ENCODE measurements at regions not wholly inside any gene's neighbourhood (a gene's known extent, or its start where the extent isn't known, plus 50 kb on each side); places are given as distances from the start of the nearest gene placed in this dataset.

DNA sequence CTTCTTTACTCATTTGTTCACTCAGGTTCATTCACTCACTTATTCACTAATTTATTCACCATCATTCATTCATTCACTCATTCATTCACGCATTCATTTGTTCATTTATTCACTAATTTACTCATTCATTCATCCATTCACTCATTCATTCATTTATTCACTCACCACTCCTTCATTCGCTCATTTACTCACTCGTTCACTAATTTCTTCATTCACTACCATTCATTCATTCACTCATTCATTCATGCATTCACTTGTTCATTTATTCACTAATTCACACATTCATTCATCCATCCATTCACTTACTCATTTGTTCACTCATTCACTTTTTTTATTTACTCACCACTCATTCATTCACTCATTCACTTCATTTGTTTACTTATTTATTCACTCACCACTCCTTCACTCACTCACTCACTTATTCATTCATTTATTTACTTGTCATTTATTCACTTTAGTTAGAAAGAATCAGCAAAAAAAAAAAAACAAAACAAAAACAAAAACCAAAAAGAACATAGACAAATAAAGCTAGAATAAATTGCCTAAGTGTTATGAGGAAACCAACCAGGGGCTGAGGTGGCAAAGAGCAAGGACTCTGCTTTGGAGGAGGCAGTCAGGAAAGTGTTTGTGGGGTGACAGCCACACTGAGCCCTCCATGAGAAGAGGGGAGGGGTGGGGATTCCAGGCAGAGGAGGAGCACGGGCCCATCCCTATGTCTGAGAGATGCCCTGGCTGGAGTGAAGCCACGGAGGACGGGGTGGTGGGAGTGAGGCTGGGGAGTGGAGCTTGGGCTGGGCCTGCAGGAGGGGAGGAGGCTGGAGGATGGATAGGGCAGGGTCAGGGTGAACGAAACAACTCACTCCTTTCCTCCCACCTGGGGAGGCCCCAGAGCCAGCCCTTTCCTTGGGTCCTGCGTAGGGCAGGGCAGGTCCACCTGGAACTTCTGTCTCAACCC is 129.2 kb upstream of the WNT4 start:
- intact Hi-C loops (cut with micrococcal nuclease; ENCODE audit: unreplicated experiment), result loop anchor here (10.0 kb wide), 1 partner anchor 47 kb away; no protein-coding TSS in a partner anchor
- peaks cover 3% of the 10 kb centered on the region for H3K9me3 Mint-ChIP-seq (ENCODE audit: low read depth, unreplicated experiment)
- peaks cover 15% of the 10 kb centered on the region for H3K27me3 Mint-ChIP-seq (ENCODE audit: unreplicated experiment)
- BruUV-seq (replicated peaks), result no TSS peak
- TF ChIP-seq, protein P1, sequence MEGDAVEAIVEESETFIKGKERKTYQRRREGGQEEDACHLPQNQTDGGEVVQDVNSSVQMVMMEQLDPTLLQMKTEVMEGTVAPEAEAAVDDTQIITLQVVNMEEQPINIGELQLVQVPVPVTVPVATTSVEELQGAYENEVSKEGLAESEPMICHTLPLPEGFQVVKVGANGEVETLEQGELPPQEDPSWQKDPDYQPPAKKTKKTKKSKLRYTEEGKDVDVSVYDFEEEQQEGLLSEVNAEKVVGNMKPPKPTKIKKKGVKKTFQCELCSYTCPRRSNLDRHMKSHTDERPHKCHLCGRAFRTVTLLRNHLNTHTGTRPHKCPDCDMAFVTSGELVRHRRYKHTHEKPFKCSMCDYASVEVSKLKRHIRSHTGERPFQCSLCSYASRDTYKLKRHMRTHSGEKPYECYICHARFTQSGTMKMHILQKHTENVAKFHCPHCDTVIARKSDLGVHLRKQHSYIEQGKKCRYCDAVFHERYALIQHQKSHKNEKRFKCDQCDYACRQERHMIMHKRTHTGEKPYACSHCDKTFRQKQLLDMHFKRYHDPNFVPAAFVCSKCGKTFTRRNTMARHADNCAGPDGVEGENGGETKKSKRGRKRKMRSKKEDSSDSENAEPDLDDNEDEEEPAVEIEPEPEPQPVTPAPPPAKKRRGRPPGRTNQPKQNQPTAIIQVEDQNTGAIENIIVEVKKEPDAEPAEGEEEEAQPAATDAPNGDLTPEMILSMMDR (IDR thresholded peaks at IDR 0.05; ENCODE audit: unreplicated experiment), result no peak
- no peak for DNase-seq
- H3K27ac Mint-ChIP-seq (ENCODE audit: unreplicated experiment), result no peak overlapping the region
- H3K4me3 Mint-ChIP-seq (ENCODE audit: low read depth, unreplicated experiment), result no peak overlapping the region
- H3K36me3 Mint-ChIP-seq (ENCODE audit: insufficient read depth, unreplicated experiment), result no peaks in the 10 kb centered on the region
- peaks cover 13% of the 10 kb centered on the region for H3K4me1 Mint-ChIP-seq (ENCODE audit: low read depth, unreplicated experiment)
- CTCF ChIA-PET, result interaction anchor here (0.6 kb wide), 1 partner anchor 558 kb away, joined by 3 read pairs; no protein-coding TSS in a partner anchor

DNA sequence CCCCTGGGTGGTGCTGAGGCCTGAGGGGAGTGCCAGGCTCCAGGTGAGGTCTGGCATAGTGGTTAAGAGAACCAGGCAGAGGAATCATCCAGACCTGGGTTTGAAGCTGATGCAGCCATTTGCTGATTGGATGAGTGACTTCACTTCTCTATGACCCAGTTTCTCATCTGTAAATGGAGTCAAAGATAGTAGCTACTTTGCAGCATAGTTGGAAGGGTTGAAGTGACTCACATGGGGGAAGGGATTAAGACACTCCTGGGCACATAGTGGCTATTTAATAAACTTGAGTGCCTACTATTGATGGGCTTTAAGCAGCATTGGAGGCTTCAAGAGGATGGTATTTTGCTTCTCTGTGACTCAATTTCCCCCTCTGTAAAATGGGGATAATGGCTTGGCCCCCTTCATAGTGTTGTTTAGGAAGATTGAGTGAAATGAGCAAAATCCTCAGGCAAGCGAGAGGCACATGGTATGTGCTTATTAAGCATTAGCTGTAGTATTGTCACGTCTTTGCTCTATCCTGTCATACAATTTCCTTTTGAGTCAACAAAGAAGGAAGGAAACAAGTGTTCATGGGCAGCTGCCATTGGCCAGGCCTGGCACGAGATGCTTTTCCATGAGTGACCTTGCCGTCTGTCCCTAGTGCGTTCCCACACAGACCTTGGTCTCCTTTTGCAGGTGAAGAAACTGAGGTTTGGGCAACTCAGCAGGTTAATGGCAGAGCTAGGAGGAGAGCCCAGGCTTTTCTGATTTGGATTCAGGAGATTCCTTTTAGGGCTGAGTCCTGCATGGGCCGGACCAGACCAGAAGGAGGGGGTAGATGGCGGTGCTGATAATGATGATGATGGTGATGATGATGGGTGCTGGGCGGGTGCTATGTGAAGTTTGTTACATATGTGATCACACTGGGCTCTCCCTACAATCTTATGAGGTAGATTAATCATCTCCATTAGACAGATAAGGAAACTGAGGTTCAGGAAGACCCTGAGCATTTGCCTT is 131.1 kb upstream of the WNT4 start:
- no TSS peak for BruUV-seq (replicated peaks)
- CTCF ChIA-PET, result no interaction called here
- intact Hi-C loops (cut with micrococcal nuclease; ENCODE audit: unreplicated experiment), result loop anchor here (10.0 kb wide), 1 partner anchor 49 kb away; no protein-coding TSS in a partner anchor
- no peak overlapping the region for H3K27ac Mint-ChIP-seq (ENCODE audit: unreplicated experiment)
- no peak overlapping the region for H3K4me3 Mint-ChIP-seq (ENCODE audit: low read depth, unreplicated experiment)
- peaks cover 3% of the 10 kb centered on the region for H3K9me3 Mint-ChIP-seq (ENCODE audit: low read depth, unreplicated experiment)
- no peaks in the 10 kb centered on the region for H3K36me3 Mint-ChIP-seq (ENCODE audit: insufficient read depth, unreplicated experiment)
- peaks cover 28% of the 10 kb centered on the region for H3K27me3 Mint-ChIP-seq (ENCODE audit: unreplicated experiment)
- no peak for DNase-seq
- peaks cover 13% of the 10 kb centered on the region for H3K4me1 Mint-ChIP-seq (ENCODE audit: low read depth, unreplicated experiment)
- TF ChIP-seq, protein P1 (IDR thresholded peaks at IDR 0.05; ENCODE audit: unreplicated experiment), result no peak

DNA sequence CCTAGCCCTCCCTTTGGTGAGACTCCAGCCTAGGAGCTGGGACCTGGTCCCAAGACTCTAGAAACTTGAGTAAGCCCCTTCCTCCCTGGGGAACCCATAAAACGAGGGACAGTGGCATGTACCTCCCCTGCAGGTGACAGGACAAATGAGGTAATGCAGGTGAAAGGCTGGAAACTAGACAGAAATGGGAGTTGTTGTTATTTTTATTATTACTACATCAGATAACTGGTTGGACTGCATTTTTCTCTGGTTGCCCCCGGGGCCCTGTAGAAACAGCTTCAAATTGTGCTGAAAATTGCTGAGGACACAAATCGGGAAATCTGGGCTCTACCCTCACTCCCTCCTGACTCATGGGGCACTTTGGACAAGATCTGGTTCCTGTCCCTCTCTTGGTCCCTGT is 132.3 kb upstream of the WNT4 start:
- no peak overlapping the region for H3K4me3 Mint-ChIP-seq (ENCODE audit: low read depth, unreplicated experiment)
- H3K27me3 Mint-ChIP-seq (ENCODE audit: unreplicated experiment), result peaks cover 28% of the 10 kb centered on the region
- BruUV-seq (replicated peaks), result no TSS peak
- TF ChIP-seq, protein P1 (IDR thresholded peaks at IDR 0.05; ENCODE audit: unreplicated experiment), result no peak
- CTCF ChIA-PET, result interaction anchor here (0.9 to 1.8 kb wide), 2 partner anchors 143 to 170 kb away, joined by 3 to 8 read pairs; no protein-coding TSS in a partner anchor
- no peaks in the 10 kb centered on the region for H3K36me3 Mint-ChIP-seq (ENCODE audit: insufficient read depth, unreplicated experiment)
- no peak overlapping the region for H3K27ac Mint-ChIP-seq (ENCODE audit: unreplicated experiment)
- peak; percentile 18 for DNase-seq
- peaks cover 6% of the 10 kb centered on the region for H3K9me3 Mint-ChIP-seq (ENCODE audit: low read depth, unreplicated experiment)
- H3K4me1 Mint-ChIP-seq (ENCODE audit: low read depth, unreplicated experiment), result peaks cover 13% of the 10 kb centered on the region
- intact Hi-C loops (cut with micrococcal nuclease; ENCODE audit: unreplicated experiment), result loop anchor here (5.0 to 10.0 kb wide), 2 partner anchors 50 to 143 kb away; no protein-coding TSS in a partner anchor
